ENCODE measurements at regions not wholly inside any gene's neighbourhood (a gene's known extent, or its start where the extent isn't known, plus 50 kb on each side); places are given as distances from the start of the nearest gene placed in this dataset.

- Histone ChIP-seq H3K9ac (replicated peaks; ENCODE audit: extremely low read depth, insufficient read depth, low read length) (no peak overlapping the region), H3K4me2 (ENCODE audit: insufficient read depth, low read length) (no peak overlapping the region), H3K9me1 (replicated peaks; ENCODE audit: control insufficient read depth, extremely low read depth, insufficient read depth, low read length) (no peaks in the 10 kb centered on the region), H3K79me2 (ENCODE audit: control insufficient read depth, insufficient read depth, low read length) (no peaks in the 10 kb centered on the region), H3K27me3 (ENCODE audit: control insufficient read depth in 2 of 2, insufficient read depth in 2 of 2, low read length in 2 of 2) (no peaks in the 10 kb centered on the region), H3K9me3 (replicated peaks; ENCODE audit: control insufficient read depth, insufficient read depth, low read length) (peaks cover 3% of the 10 kb centered on the region), H3K36me3 (ENCODE audit: control insufficient read depth in 2 of 2, extremely low read depth in 1 of 2, insufficient read depth in 2 of 2, low read length in 2 of 2) (no peaks in the 10 kb centered on the region), H3K27ac (ENCODE audit: insufficient read depth, low read depth, low read length) (no peak overlapping the region), H2AFZ (ENCODE audit: low read depth, low read length) (no peak overlapping the region), H4K20me1 (replicated peaks; ENCODE audit: control insufficient read depth, extremely low read depth, insufficient read depth, low read length) (no peaks in the 10 kb centered on the region), H3K4me1 (ENCODE audit: control insufficient read depth, extremely low read depth, insufficient read depth, low read length) (no peaks in the 10 kb centered on the region), H3K4me3 (replicated peaks in 1 of 3; ENCODE audit: insufficient read depth in 1 of 3, low read depth in 1 of 3, low read length in 3 of 3) (no peak overlapping the region)
- FAIRE-seq = no peak
- BruUV-seq (replicated peaks) = no TSS peak
- CTCF ChIA-PET = no interaction called here
- intact Hi-C loops (cut with micrococcal nuclease) (no loop called here), dilution Hi-C loops (cut with MboI; ENCODE audit: extremely low pct_ligation_motif_present, low sequenced_read_pairs) (no loop called here)
- POLR2A ChIA-PET = no interaction called here
- no peak for DNase-seq (ENCODE audit: low read depth, low spot score)
- TF ChIP-seq JUN (IDR thresholded peaks at IDR 0.05; ENCODE audit: borderline replicate concordance, insufficient read depth, insufficient read length, low read depth) = no peak
- TF ChIP-seq EZH2 (IDR thresholded peaks at IDR 0.05; ENCODE audit: borderline replicate concordance, low read depth, low read length, severe bottlenecking) = no peak
- no peak for TF ChIP-seq GATA2 (IDR thresholded peaks at IDR 0.05; ENCODE audit: insufficient read depth, insufficient read length, low read depth, low read length)
- TF ChIP-seq FOS (IDR thresholded peaks at IDR 0.05; ENCODE audit: borderline replicate concordance, insufficient read depth, low read length) = no peak
- no peak for TF ChIP-seq POLR2AphosphoS5 (IDR thresholded peaks at IDR 0.05; ENCODE audit: insufficient read depth, low read depth, low read length)
- no peak for TF ChIP-seq MYC (IDR thresholded peaks at IDR 0.05; ENCODE audit: low read depth, low read length)
These were observed 122.5 kb upstream of the SPHKAP start for GRCh38 chr2:228303960-228304359.

GRCh38 chr2:228283491-228284171 lies 102.1 kb upstream of the SPHKAP start:
- no peak overlapping the region for H3K4me3 ChIP-seq (replicated peaks in 1 of 3; ENCODE audit: insufficient read depth in 1 of 3, low read depth in 1 of 3, low read length in 3 of 3)
- H4K20me1 ChIP-seq (replicated peaks; ENCODE audit: control insufficient read depth, extremely low read depth, insufficient read depth, low read length) = no peaks in the 10 kb centered on the region
- intact Hi-C loops (cut with micrococcal nuclease) = no loop called here
- TF ChIP-seq, protein P1, sequence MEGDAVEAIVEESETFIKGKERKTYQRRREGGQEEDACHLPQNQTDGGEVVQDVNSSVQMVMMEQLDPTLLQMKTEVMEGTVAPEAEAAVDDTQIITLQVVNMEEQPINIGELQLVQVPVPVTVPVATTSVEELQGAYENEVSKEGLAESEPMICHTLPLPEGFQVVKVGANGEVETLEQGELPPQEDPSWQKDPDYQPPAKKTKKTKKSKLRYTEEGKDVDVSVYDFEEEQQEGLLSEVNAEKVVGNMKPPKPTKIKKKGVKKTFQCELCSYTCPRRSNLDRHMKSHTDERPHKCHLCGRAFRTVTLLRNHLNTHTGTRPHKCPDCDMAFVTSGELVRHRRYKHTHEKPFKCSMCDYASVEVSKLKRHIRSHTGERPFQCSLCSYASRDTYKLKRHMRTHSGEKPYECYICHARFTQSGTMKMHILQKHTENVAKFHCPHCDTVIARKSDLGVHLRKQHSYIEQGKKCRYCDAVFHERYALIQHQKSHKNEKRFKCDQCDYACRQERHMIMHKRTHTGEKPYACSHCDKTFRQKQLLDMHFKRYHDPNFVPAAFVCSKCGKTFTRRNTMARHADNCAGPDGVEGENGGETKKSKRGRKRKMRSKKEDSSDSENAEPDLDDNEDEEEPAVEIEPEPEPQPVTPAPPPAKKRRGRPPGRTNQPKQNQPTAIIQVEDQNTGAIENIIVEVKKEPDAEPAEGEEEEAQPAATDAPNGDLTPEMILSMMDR (IDR thresholded peaks at IDR 0.05; ENCODE audit: extremely low read depth in 1 of 2, insufficient read depth in 1 of 2, low read depth in 1 of 2, low read length in 2 of 2) = no peak
- TF ChIP-seq POLR2AphosphoS5 (IDR thresholded peaks at IDR 0.05; ENCODE audit: insufficient read depth, low read depth, low read length) = no peak
- POLR2A ChIA-PET = no interaction called here
- no peaks in the 10 kb centered on the region for H3K9me3 ChIP-seq (replicated peaks; ENCODE audit: control insufficient read depth, insufficient read depth, low read length)
- H3K9me1 ChIP-seq (replicated peaks; ENCODE audit: control insufficient read depth, extremely low read depth, insufficient read depth, low read length) = no peaks in the 10 kb centered on the region
- DNase-seq (ENCODE audit: low read depth, low spot score) (no peak), FAIRE-seq (no peak)
- H3K9ac ChIP-seq (replicated peaks; ENCODE audit: extremely low read depth, insufficient read depth, low read length) = no peak overlapping the region
- H3K27me3 ChIP-seq (ENCODE audit: control insufficient read depth in 2 of 2, insufficient read depth in 2 of 2, low read length in 2 of 2) = no peaks in the 10 kb centered on the region
- H3K27ac ChIP-seq (ENCODE audit: insufficient read depth, low read depth, low read length) = no peak overlapping the region
- H3K79me2 ChIP-seq (ENCODE audit: control insufficient read depth, insufficient read depth, low read length) = no peaks in the 10 kb centered on the region
- H3K36me3 ChIP-seq (ENCODE audit: control insufficient read depth in 2 of 2, extremely low read depth in 1 of 2, insufficient read depth in 2 of 2, low read length in 2 of 2) = no peaks in the 10 kb centered on the region
- H3K4me1 ChIP-seq (ENCODE audit: control insufficient read depth, extremely low read depth, insufficient read depth, low read length) = no peaks in the 10 kb centered on the region
- no peak overlapping the region for H2AFZ ChIP-seq (ENCODE audit: low read depth, low read length)
- H3K4me2 ChIP-seq (ENCODE audit: insufficient read depth, low read length) = no peak overlapping the region
- no TSS peak for BruUV-seq (replicated peaks)
- CTCF ChIA-PET = no interaction called here
- dilution Hi-C loops (cut with MboI; ENCODE audit: extremely low pct_ligation_motif_present, low sequenced_read_pairs) = no loop called here

Measured in endothelial cell of umbilical vein (primary cell).